HFF-Myc (cell line): ENCODE measurements at regions not wholly inside any gene's neighbourhood (a gene's known extent, or its start where the extent isn't known, plus 50 kb on each side); places are given as distances from the start of the nearest gene placed in this dataset.

ENCODE experiments used
- DNase-seq: peaks from one replicate; pipeline ENCODE4 v3.0.0-alpha.2; 2011; ENCODE audit warnings: low read depth; ENCODE audit errors: extremely low read depth
- H3K4me3 ChIP-seq: replicated peaks from 2 replicates; pipeline ENCODE4 v1.5.1; 2011; ENCODE audit warnings: low read depth, mild to moderate bottlenecking, control low read depth, low read length
- CTCF ChIP-seq: IDR thresholded peaks from 2 replicates; pipeline ENCODE4 v1.5.1; 2012; ENCODE audit warnings: mild to moderate bottlenecking, low read depth, low read length, control low read depth; ENCODE audit errors: missing control alignments

- DNase-seq: no peak
- H3K4me3 ChIP-seq: no peak overlapping the region
Measured at GRCh38 chr4:126725906-126726305, 906.9 kb upstream of the INTU start.

GRCh38 chr4:126727461-126727860 lies 905.3 kb upstream of the INTU start:
- H3K4me3 ChIP-seq: no peak overlapping the region
- no peak for DNase-seq
- no peak for TF ChIP-seq CTCF

More at GRCh38 chr4:126725906-126726305, 906.9 kb upstream of the INTU start:
- TF ChIP-seq CTCF: no peak

- TF ChIP-seq CTCF: no peak
Measured at GRCh38 chr4:126731062-126731461, 901.7 kb upstream of the INTU start.

GRCh38 chr4:126733301-126733700 lies 899.5 kb upstream of the INTU start:
- no peak for TF ChIP-seq CTCF
- no peak for DNase-seq
- H3K4me3 ChIP-seq: no peak overlapping the region

More at GRCh38 chr4:126731062-126731461, 901.7 kb upstream of the INTU start:
- no peak overlapping the region for H3K4me3 ChIP-seq
- DNase-seq: no peak

- TF ChIP-seq CTCF: no peak
- DNase-seq: no peak
- H3K4me3 ChIP-seq: no peak overlapping the region
Measured at GRCh38 chr4:126734465-126734864, 898.3 kb upstream of the INTU start.

GRCh38 chr4:126735294-126736132 lies 897.2 kb upstream of the INTU start:
- no peak for DNase-seq
- TF ChIP-seq CTCF: no peak
- no peak overlapping the region for H3K4me3 ChIP-seq
